Mucosa of descending colon (tissue), 3 donors: ENCODE measurements at regions not wholly inside any gene's neighbourhood (a gene's known extent, or its start where the extent isn't known, plus 50 kb on each side); places are given as distances from the start of the nearest gene placed in this dataset.

Experiments used
- ATAC-seq: fragments of 200-7000 bp; cut with Tn5 transposase; one replicate; pipeline ENCODE4 v1.9.1; 2020; ENCODE audit warnings: mild to moderate bottlenecking, moderate library complexity
- DNase-seq, 3 donors: peaks; one replicate each; pipeline ENCODE4 v3.0.0-alpha.2; 2020
- H3K36me3 ChIP-seq: fragments of 200-600 bp; one replicate; pipeline ENCODE4 v1.8.0; 2021; ENCODE audit warnings: low read depth, mild to moderate bottlenecking
- H3K4me1 ChIP-seq: fragments of 200-600 bp; one replicate; pipeline ENCODE4 v1.8.0; 2021; ENCODE audit warnings: low read depth, mild to moderate bottlenecking
- H3K4me3 ChIP-seq: fragments of 200-600 bp; one replicate; pipeline ENCODE4 v1.8.0; 2021; ENCODE audit warnings: mild to moderate bottlenecking
- H3K9me3 ChIP-seq: fragments of 200-600 bp; one replicate; pipeline ENCODE4 v1.8.0; 2021; ENCODE audit warnings: mild to moderate bottlenecking
- CTCF ChIP-seq: fragments of 200-600 bp; IDR thresholded peaks from one replicate; pipeline ENCODE4 v1.8.0; 2022; ENCODE audit warnings: antibody characterized with exemption, mild to moderate bottlenecking
- intact Hi-C, 2 donors: fragments of 100-400 bp; cut with DNase I in 1 of 2; cut with micrococcal nuclease in 1 of 2; formaldehyde crosslinking; loops; one replicate each; pipeline versions ENCODE4 v1.11.0 to v1.11.1; 2022; cut with DNase I, micrococcal nuclease
- donor health status: DM: no; HTN: no; CAD: no; lungs with moderate emphysema.
- donor health status: DM: no; HTN: no; CAD: no.
- donor health status: DM: no; HTN: yes; CAD: no.

GRCh38 chrX:129139837-129140598 is 383.3 kb downstream of the SMARCA1 start:
- no peak for ATAC-seq
- H3K4me3 ChIP-seq: no peak overlapping the region
- DNase-seq: no peak

GRCh38 chrX:129125122-129125914 is 398.0 kb downstream of the SMARCA1 start:
- Histone ChIP-seq H3K36me3 (no peaks in the 10 kb centered on the region), H3K9me3 (no peaks in the 10 kb centered on the region), H3K4me1 (no peaks in the 10 kb centered on the region), H3K4me3 (no peak overlapping the region)
- ATAC-seq: no peak
- intact Hi-C loops: no loop called here
- TF ChIP-seq CTCF: no peak
- DNase-seq: no peak

More at GRCh38 chrX:129139837-129140598, 383.3 kb downstream of the SMARCA1 start:
- no peaks in the 10 kb centered on the region for H3K4me1 ChIP-seq
- intact Hi-C loops: no loop called here
- TF ChIP-seq CTCF: no peak
- no peaks in the 10 kb centered on the region for H3K36me3 ChIP-seq
- no peaks in the 10 kb centered on the region for H3K9me3 ChIP-seq

- DNase-seq (no peak), ATAC-seq (no peak)
- Histone ChIP-seq H3K9me3 (no peaks in the 10 kb centered on the region), H3K4me3 (no peak overlapping the region), H3K36me3 (no peaks in the 10 kb centered on the region), H3K4me1 (no peaks in the 10 kb centered on the region)
- no peak for TF ChIP-seq CTCF
- intact Hi-C loops: no loop called here
Observed at GRCh38 chrX:129123795-129124194, 399.5 kb downstream of the SMARCA1 start.

- Histone ChIP-seq H3K4me1 (no peaks in the 10 kb centered on the region), H3K4me3 (no peak overlapping the region), H3K9me3 (no peaks in the 10 kb centered on the region), H3K36me3 (no peaks in the 10 kb centered on the region)
- intact Hi-C loops: no loop called here
- no peak for TF ChIP-seq CTCF
- ATAC-seq: no peak
- no peak for DNase-seq
Observed at GRCh38 chrX:129116676-129117470, 406.4 kb downstream of the SMARCA1 start.

GRCh38 chrX:129115935-129116334 is 407.4 kb downstream of the SMARCA1 start:
- no peak for TF ChIP-seq CTCF
- H3K4me3 ChIP-seq: no peak overlapping the region
- intact Hi-C loops: no loop called here
- H3K9me3 ChIP-seq: no peaks in the 10 kb centered on the region
- ATAC-seq (no peak), DNase-seq (no peak)
- no peaks in the 10 kb centered on the region for H3K4me1 ChIP-seq
- no peaks in the 10 kb centered on the region for H3K36me3 ChIP-seq
